Activated CD4-positive, alpha-beta memory T cell treated with anti-CD3 and anti-CD28 coated beads, Interleukin-2, amount 10 ng/mL, durations not matched to agents 7 days and 5 days (primary cell): ENCODE measurements at regions not wholly inside any gene's neighbourhood (a gene's known extent, or its start where the extent isn't known, plus 50 kb on each side); places are given as distances from the start of the nearest gene placed in this dataset.

Experiments
- CTCF ChIA-PET: fragments of 350-600 bp; sonication (Branson Sonifier 250); formaldehyde crosslinking; loops from one replicate; lab custom pipeline; 2021; ENCODE audit warnings: antibody characterized with exemption, inconsistent platforms; lab: Charles Lee
- POLR2A ChIA-PET: fragments of 350-600 bp; sonication (Branson Sonifier 250); formaldehyde crosslinking; loops from one replicate; lab custom pipeline; 2021; ENCODE audit warnings: antibody characterized with exemption; lab: Charles Lee
- DNase-seq: peaks from one replicate; pipeline ENCODE4 v3.0.0-alpha.2; 2020
- H3K27ac Mint-ChIP-seq: one replicate; pipeline ENCODE4 v1.8.0; 2021; ENCODE audit warnings: mild to moderate bottlenecking, mixed read lengths
- H3K27me3 Mint-ChIP-seq: one replicate; pipeline ENCODE4 v1.8.0; 2021; ENCODE audit warnings: mixed read lengths
- H3K36me3 Mint-ChIP-seq: one replicate; pipeline ENCODE4 v1.8.0; 2021; ENCODE audit warnings: low read depth, mixed read lengths
- H3K4me1 Mint-ChIP-seq: one replicate; pipeline ENCODE4 v1.8.0; 2021; ENCODE audit warnings: mixed read lengths
- H3K4me3 Mint-ChIP-seq: one replicate; pipeline ENCODE4 v1.8.0; 2021; ENCODE audit warnings: mild to moderate bottlenecking, mixed read lengths
- H3K9me3 Mint-ChIP-seq: one replicate; pipeline ENCODE4 v1.8.0; 2021; ENCODE audit warnings: mixed read lengths

DNA sequence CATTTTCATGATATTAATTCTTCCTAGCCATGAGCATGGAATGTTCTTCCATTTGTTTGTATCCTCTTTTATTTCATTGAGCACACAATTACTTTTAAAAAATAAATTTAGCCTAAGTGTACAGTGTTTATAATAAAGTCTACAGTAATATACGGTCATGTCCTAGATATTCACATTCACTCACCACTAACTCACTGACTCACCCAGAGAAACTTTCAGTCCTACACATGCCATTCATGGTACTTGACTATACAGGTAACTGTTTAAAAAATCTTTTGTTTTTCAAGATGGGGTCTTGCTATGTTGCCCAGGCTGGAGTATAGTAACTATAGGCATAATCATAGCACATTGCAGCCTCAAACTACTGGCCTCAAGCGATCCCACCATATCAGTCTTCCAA lies 348.1 kb downstream of the RAPGEF2 start:
- no peak overlapping the region for H3K4me3 Mint-ChIP-seq
- ChIA-PET CTCF (no interaction called here), POLR2A (no interaction called here)
- peaks cover 28% of the 10 kb centered on the region for H3K27me3 Mint-ChIP-seq
- H3K9me3 Mint-ChIP-seq = no peaks in the 10 kb centered on the region
- no peaks in the 10 kb centered on the region for H3K36me3 Mint-ChIP-seq
- H3K4me1 Mint-ChIP-seq = peaks cover 2% of the 10 kb centered on the region
- no peak for DNase-seq
- H3K27ac Mint-ChIP-seq = no peak overlapping the region

DNA sequence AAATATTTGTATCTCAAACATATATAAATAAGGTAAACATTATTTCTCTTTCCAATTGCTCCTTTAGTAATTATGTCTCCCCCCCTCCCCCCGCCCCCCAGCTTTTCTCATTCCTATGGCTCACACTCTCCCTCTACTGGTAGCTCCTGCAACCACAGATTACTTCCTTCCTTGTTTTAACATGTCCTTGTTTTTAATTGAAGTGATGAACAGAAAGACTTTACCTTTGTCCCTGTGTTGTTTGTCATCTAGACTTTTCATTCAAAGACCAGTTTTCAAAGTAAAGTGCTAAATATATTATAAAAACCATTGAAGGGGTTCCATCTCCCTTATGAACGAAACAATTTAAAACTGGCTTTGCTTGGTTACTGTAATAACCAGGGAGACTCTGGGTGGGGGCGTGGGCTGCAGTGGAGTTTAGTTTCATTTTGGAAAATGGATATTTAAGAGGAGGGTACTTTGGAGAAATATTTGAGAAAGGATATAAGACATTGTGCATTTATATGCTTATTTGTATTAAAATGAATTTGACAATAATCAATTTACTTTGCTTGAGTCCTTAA lies 352.9 kb downstream of the RAPGEF2 start:
- H3K27ac Mint-ChIP-seq = no peak overlapping the region
- H3K27me3 Mint-ChIP-seq = peaks cover 6% of the 10 kb centered on the region
- no peak for DNase-seq
- no peak overlapping the region for H3K4me3 Mint-ChIP-seq
- no peaks in the 10 kb centered on the region for H3K9me3 Mint-ChIP-seq
- POLR2A ChIA-PET = no interaction called here
- H3K36me3 Mint-ChIP-seq = no peaks in the 10 kb centered on the region
- CTCF ChIA-PET = interaction anchor here (0.5 to 0.8 kb wide), 3 partner anchors 8 to 15 kb away, joined by 3 read pairs; no protein-coding TSS in a partner anchor
- peaks cover 2% of the 10 kb centered on the region for H3K4me1 Mint-ChIP-seq

DNA sequence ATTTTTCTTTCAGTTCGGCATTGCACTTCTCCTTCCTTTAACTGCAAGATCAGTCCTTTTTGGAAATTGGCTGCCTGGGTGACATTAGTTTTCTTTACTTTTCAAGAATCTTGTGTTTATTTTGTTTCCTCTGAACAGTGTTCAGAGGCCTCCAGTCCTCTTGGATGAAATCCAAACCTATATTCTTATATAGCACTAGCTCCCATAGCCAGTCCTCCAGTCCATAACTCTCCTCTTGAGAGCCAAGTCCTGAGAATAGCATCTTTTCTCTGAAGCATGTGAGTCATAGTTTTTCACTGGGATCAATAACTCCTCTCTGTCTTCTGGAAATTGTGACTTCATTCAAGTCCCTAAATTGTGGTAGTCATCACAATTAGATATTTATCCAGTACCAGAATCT lies 357.5 kb downstream of the RAPGEF2 start:
- Mint-ChIP-seq H3K27me3 (no peaks in the 10 kb centered on the region), H3K9me3 (peaks cover 8% of the 10 kb centered on the region), H3K27ac (no peak overlapping the region), H3K36me3 (no peaks in the 10 kb centered on the region), H3K4me1 (peaks cover 2% of the 10 kb centered on the region), H3K4me3 (no peak overlapping the region)
- DNase-seq = no peak
- ChIA-PET CTCF (no interaction called here), POLR2A (no interaction called here)

DNA sequence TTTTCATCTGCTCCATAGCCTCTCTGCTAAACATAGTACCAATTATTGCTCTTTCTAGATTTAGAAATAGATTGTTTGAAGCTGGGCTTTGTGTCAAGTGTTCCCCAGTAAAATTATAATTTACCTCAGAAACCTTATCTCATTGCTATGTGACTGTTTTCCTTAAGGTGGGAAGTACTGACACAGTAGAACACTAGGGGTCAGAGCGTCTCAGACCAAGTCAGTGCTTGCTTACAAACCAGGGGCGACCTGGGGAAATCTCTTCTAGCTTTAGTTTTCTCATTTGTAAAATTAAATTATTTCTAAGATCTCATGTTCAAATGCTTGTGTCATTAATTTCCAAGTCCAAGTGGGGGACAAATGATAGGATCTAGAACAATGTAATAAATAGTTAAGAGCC lies 360.4 kb downstream of the RAPGEF2 start:
- Mint-ChIP-seq H3K4me3 (no peak overlapping the region), H3K27ac (no peak overlapping the region), H3K36me3 (no peaks in the 10 kb centered on the region), H3K4me1 (no peaks in the 10 kb centered on the region), H3K9me3 (peaks cover 8% of the 10 kb centered on the region), H3K27me3 (no peaks in the 10 kb centered on the region)
- ChIA-PET POLR2A (no interaction called here), CTCF (interaction anchor here (0.8 kb wide), 1 partner anchor 8 kb away, joined by 3 read pairs; no protein-coding TSS in a partner anchor)
- DNase-seq = no peak

DNA sequence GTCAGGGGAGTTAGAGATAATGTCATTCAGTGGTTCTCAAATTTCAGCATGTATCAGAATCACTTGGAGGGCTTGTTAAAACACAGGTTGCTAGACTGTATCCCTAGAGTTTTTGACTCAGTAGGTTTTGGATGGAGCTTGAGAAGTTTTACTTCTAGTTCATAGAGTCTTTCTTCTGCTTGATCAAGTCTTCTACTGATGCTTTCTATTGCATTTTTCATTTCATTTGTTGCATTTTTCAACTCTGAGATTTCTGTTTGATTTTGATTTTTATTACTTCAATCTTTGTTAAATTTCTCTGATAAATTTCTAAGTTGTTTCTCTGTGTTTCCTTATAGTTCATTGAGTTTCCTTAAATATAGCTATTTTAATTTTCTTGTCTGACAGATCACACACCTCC lies 361.4 kb downstream of the RAPGEF2 start:
- CTCF ChIA-PET = interaction anchor here (0.7 kb wide), 1 partner anchor 11 kb away, joined by 5 read pairs; no protein-coding TSS in a partner anchor
- H3K4me3 Mint-ChIP-seq = no peak overlapping the region
- H3K9me3 Mint-ChIP-seq = peaks cover 8% of the 10 kb centered on the region
- no peaks in the 10 kb centered on the region for H3K36me3 Mint-ChIP-seq
- no peaks in the 10 kb centered on the region for H3K27me3 Mint-ChIP-seq
- POLR2A ChIA-PET = no interaction called here
- no peaks in the 10 kb centered on the region for H3K4me1 Mint-ChIP-seq
- H3K27ac Mint-ChIP-seq = no peak overlapping the region
- DNase-seq = no peak

DNA sequence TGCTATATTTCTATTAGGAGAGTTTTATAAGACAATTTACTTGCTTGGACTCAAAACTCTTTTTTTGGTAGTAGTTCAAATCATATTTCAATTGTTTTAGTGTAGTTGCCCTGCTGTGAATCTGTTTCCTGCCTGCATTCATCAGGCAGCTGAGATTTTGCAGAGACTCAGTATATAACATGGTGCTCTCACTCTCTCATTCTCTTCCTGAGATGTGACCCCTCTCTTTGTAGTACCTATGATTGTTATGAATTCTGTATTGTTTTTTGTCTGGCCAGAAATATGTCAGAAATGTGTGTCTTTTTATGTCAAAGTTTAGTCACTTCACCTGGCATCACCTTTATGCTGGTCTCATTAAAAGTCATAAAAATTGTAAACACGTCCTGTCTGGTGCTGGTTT lies 374.0 kb downstream of the RAPGEF2 start:
- POLR2A ChIA-PET = no interaction called here
- CTCF ChIA-PET = no interaction called here
- no peaks in the 10 kb centered on the region for H3K4me1 Mint-ChIP-seq
- no peaks in the 10 kb centered on the region for H3K36me3 Mint-ChIP-seq
- no peaks in the 10 kb centered on the region for H3K9me3 Mint-ChIP-seq
- no peak overlapping the region for H3K27ac Mint-ChIP-seq
- no peaks in the 10 kb centered on the region for H3K27me3 Mint-ChIP-seq
- no peak overlapping the region for H3K4me3 Mint-ChIP-seq
- no peak for DNase-seq

DNA sequence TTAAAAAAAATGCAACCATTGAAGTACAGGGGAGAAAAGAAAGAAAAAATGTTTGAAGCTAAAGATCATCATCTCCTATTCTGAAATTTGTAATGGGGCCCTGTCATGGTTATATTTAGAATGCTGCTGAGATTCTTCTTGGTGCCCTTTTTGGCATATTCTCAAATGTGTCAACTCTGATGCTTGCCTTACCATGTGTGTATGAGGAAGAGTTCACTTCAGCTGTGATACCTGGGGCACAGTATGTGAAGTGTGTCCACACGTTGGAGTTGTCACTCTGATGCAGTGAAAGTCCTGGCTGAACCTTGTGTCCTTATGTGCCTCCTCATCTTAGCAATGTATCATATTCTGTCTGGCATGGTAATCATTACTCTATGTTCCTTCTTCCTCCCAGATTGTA lies 377.9 kb downstream of the RAPGEF2 start:
- Mint-ChIP-seq H3K4me3 (no peak overlapping the region), H3K27ac (no peak overlapping the region), H3K9me3 (no peaks in the 10 kb centered on the region), H3K36me3 (no peaks in the 10 kb centered on the region), H3K4me1 (no peaks in the 10 kb centered on the region), H3K27me3 (peaks cover 6% of the 10 kb centered on the region)
- DNase-seq = no peak
- ChIA-PET POLR2A (no interaction called here), CTCF (no interaction called here)

DNA sequence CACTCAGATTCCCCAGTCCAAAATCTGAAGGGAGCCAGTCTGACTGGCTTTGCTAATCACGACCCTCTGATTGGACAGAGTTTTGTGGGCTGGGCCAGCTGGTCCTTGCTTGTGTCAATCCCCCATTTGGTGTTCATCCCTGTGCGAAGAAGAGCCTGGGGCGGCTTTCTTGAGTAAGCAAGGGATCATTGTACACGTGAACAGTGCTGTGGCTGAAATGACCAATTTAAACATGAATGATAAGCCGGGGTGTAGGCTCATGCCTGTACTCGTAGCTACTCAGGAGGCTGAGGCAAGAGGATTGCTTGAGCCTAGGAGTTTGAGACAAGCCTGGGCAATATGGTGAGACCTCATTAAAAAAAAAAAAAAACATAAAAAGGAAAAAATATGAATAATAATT lies 379.1 kb downstream of the RAPGEF2 start:
- Mint-ChIP-seq H3K27ac (no peak overlapping the region), H3K4me1 (no peaks in the 10 kb centered on the region), H3K9me3 (no peaks in the 10 kb centered on the region), H3K27me3 (peaks cover 8% of the 10 kb centered on the region), H3K36me3 (no peaks in the 10 kb centered on the region), H3K4me3 (no peak overlapping the region)
- ChIA-PET POLR2A (no interaction called here), CTCF (no interaction called here)
- DNase-seq = no peak

DNA sequence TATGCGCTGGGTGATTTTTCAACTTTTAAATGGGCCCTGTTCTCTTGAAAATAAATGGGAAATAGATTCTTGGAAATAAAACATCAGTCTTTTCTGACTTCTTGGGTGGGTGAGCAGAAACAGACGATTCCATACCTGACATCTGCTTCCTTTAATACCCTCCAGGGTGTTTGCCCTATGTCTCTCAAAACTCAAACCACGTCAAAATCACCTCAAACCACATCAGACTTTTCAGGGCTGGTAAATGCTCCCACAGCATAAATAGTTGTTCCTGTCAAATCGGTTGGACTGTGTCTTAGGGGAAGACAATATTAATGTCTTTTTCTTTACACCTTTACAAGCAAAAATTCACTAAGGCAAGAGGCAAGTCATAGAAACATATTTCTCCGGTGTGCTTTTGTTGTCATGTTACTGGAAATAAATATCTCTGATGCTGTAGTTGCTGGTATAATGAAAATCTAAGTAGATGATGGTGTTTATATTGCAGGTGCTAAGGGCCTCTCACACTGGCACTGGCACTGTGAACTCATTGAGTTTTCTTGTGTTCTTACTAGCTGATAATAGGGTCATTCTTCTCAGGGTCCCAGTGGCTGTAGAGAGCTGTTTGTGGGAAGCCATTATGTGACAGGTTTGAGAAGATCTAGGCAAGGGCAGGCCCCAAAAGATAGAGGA lies 380.4 kb downstream of the RAPGEF2 start:
- no peaks in the 10 kb centered on the region for H3K9me3 Mint-ChIP-seq
- H3K27ac Mint-ChIP-seq = no peak overlapping the region
- peaks cover 8% of the 10 kb centered on the region for H3K27me3 Mint-ChIP-seq
- ChIA-PET POLR2A (no interaction called here), CTCF (no interaction called here)
- H3K4me3 Mint-ChIP-seq = no peak overlapping the region
- no peaks in the 10 kb centered on the region for H3K4me1 Mint-ChIP-seq
- no peaks in the 10 kb centered on the region for H3K36me3 Mint-ChIP-seq
- DNase-seq = no peak

DNA sequence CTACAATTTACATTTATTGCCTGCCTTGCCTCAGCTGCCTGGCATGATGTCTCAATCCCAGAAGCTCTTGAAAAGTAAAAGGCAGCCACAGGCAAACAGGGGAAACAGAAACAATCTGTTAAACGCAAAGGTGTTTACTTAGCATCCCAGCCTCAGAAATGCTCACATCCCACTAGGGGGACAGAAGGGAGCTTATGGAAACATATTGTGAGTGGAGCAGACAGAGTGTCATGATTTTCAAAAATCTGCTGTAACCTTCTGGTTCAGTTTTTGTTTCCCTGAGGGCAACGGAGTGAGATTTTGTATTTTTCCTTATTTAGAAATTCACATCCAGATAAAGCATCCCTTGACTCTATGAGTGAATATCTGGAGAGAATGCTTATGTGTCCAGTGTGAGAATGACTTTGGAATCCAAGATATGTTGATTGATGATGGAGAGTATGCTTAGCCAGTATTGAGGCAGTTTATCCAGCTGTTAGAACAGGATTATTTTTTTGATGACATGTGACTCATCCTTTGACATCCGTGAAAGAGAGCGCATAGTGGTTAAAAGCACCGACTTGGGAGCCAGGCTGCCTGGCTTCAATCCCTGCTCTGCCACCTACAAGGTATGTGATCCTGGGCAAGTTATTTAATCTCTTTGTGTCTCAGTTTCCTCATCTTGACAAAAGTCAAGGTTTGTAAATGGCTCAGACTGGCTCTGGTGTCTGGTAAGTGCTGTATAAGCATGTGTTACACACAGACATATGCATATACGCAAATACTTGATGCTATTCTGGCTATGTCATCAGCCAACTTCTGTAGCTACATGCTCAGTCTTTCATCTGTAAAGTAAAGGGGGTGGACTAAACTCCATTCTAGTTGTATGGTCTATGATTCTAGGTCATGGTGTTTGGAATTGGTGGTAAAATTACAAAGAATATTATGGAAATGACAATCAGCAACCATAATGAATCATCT lies 381.2 kb downstream of the RAPGEF2 start:
- no peak for DNase-seq
- H3K36me3 Mint-ChIP-seq = no peaks in the 10 kb centered on the region
- H3K4me1 Mint-ChIP-seq = no peaks in the 10 kb centered on the region
- H3K27ac Mint-ChIP-seq = no peak overlapping the region
- ChIA-PET POLR2A (no interaction called here), CTCF (no interaction called here)
- no peaks in the 10 kb centered on the region for H3K9me3 Mint-ChIP-seq
- H3K27me3 Mint-ChIP-seq = peaks cover 8% of the 10 kb centered on the region
- no peak overlapping the region for H3K4me3 Mint-ChIP-seq

DNA sequence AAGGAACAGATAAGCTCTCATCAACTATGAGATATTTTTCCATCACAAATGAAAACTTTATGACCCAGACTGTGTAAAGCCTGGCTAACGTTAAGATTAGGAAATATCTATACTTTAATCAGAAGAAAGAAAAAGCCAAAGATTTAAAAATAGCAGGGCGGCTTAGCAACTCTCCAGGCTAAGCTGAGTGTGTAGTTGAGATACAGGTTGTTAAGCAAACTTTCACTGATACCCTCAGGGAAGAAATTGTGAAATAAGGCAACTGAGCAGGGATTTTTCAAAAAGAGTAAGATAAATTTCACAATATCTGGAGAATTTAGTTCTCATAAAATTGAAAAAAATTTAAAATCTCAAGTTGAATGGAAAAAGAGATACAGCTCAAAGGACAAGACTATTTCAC lies 382.0 kb downstream of the RAPGEF2 start:
- H3K9me3 Mint-ChIP-seq = no peaks in the 10 kb centered on the region
- no peak overlapping the region for H3K4me3 Mint-ChIP-seq
- ChIA-PET POLR2A (no interaction called here), CTCF (no interaction called here)
- no peak overlapping the region for H3K27ac Mint-ChIP-seq
- H3K36me3 Mint-ChIP-seq = no peaks in the 10 kb centered on the region
- no peak for DNase-seq
- H3K4me1 Mint-ChIP-seq = no peaks in the 10 kb centered on the region
- peaks cover 10% of the 10 kb centered on the region for H3K27me3 Mint-ChIP-seq

DNA sequence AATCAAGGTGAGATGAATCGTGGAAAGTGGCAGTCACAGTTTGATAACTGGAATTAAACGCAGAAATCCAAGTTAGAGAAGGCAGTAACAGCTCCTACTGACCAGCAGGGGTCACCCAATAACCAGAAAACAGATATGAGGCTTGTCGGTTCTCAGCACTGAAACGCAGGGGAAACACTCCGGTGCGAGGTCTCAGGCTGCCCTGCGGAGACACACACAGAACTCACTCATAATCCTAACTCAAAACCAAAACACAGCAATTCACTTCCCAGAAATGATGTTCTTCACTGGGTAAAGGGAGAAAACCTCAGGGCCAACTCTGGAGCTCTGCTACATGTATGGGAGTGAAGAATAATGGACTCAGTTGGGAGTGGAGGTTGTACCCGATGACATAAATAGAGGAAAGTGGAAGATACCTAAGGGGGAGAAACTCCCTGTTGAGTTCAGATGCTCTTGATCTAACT lies 384.4 kb downstream of the RAPGEF2 start:
- CTCF ChIA-PET = interaction anchor here (1.0 to 2.3 kb wide), 2 partner anchors 10 to 460 kb away, joined by 4 to 13 read pairs; no protein-coding TSS in a partner anchor
- no peak overlapping the region for H3K4me3 Mint-ChIP-seq
- peak; percentile 21 for DNase-seq
- peaks cover 11% of the 10 kb centered on the region for H3K27me3 Mint-ChIP-seq
- POLR2A ChIA-PET = no interaction called here
- H3K27ac Mint-ChIP-seq = no peak overlapping the region
- H3K9me3 Mint-ChIP-seq = no peaks in the 10 kb centered on the region
- no peaks in the 10 kb centered on the region for H3K36me3 Mint-ChIP-seq
- H3K4me1 Mint-ChIP-seq = no peaks in the 10 kb centered on the region

DNA sequence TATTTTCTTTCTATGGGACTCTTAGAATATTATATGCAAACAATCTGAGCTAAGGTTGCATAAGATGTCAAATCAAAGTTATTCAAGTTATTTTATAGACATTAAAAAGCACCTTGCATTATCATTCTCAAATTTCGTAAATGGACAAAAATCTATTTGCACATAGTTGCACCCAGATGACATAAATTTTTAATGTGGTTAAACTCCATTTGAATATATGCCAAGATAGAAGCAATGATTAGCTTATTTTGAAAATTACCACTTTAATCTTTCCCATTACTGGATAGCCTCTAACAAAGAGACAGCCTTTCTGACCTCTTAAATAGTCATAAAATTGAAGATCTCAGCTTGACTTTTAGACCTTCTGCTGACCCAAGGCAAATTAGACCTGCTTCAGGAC lies 386.8 kb downstream of the RAPGEF2 start:
- no peaks in the 10 kb centered on the region for H3K4me1 Mint-ChIP-seq
- no peaks in the 10 kb centered on the region for H3K36me3 Mint-ChIP-seq
- H3K27ac Mint-ChIP-seq = no peak overlapping the region
- H3K27me3 Mint-ChIP-seq = peaks cover 5% of the 10 kb centered on the region
- no peak overlapping the region for H3K4me3 Mint-ChIP-seq
- no peaks in the 10 kb centered on the region for H3K9me3 Mint-ChIP-seq
- CTCF ChIA-PET = no interaction called here
- DNase-seq = no peak
- POLR2A ChIA-PET = no interaction called here
